HS-5 (cell line): ENCODE measurements at regions not wholly inside any gene's neighbourhood (a gene's known extent, or its start where the extent isn't known, plus 50 kb on each side); places are given as distances from the start of the nearest gene placed in this dataset.
"Not testable (repeated sequence)": the region's sequence is repeated elsewhere in the genome, so short reads cannot be mapped to it uniquely, and the experiment has no call there.

Source experiments
- DNase-seq: peaks from one replicate; pipeline ENCODE4 v3.0.0-alpha.2; 2012; ENCODE audit warnings: low read depth

DNA sequence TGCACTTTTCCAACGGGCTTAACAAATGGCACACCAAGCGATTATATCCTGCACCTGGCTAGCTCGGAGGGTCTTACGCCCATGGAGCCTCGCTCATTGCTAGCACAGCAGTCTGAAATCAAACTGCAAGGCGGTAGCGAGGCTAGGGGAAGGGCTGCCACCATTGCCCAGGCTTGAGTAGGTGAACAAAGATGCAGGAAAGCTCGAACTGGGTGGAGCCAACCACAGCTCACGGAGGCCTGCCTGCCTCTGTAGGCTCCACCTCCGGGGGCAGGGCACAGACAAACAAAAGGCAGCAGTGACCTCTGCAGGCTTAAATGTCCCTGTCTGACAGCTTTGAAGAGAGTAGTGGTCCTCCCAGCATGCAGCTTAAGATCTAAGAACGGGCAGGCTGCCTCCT, 365.4 kb downstream of the MMUT start:
- DNase-seq = not testable (repeated sequence)

DNA sequence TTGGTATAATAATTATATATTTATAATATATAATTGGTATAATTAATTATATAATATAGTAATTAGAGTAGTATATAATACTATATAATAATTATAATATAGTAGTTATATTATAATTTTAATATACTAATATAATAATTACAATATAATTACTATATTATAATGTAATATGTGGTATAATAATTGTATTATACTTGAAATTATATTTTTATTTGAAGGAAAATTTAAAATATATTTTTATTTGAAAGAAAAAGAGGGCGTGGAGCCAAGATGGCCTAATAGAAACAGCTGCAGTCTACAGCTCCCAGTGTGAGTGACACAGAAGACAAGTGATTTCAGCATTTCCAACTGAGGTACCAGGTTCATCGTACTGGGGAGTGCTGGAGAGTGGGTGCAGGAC, 365.9 kb downstream of the MMUT start:
- DNase-seq = no peak

DNA sequence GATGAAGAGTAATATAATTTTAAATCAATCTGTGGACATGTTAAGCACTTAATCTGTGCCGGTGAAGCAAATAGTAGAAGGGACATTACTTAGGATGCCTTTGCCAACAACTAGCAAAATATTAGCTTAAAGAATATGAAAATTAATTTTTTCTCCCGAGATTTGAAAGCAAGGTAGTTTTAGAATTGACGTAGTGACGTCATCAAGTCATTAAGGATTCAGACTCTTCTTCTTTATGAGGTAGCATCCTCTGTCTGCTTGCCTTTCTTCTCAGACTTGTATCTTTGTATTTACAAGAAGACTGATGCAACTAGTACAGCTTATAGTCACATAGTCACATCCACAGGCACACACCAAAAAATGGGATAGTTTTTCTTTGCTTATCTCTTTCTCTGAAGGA, 374.4 kb downstream of the MMUT start:
- DNase-seq = no peak

DNA sequence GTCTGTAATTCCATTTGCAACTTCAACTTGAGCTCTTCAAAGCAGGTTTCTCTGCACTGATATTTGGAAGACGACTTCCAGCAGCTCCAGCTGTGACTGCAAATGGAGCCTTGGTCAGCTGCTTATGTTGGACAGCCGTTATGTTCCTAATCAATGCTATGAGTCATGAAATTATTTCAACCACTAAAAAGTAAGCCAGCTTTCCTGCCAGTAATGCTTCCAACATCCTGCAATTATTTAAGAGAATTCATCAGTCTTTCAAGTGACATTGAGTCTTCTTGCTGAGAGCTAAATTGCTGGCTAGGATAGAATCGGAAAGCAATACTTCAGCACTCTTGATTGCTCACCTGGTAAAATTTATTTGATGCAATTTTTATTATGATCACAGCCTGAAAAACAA, 375.7 kb downstream of the MMUT start:
- DNase-seq = peak; percentile 1

DNA sequence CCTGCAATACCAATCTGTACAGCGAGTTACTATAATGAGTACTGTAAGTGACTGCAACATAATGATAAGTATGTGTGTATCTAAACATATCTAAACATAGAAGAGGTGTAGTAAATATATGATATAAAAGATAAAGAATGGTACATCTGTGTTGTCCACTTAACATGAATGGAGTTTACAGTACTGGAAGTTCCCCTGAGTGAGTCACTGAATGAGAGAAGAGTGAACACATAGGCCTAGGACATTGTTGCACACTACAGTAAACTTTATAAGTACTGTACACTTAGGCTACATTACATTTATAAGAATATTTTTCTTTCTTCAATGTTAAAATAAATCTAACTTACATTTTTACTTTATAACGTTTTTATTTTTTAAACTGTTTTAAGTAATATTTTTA, 380.4 kb downstream of the MMUT start:
- DNase-seq = no peak

DNA sequence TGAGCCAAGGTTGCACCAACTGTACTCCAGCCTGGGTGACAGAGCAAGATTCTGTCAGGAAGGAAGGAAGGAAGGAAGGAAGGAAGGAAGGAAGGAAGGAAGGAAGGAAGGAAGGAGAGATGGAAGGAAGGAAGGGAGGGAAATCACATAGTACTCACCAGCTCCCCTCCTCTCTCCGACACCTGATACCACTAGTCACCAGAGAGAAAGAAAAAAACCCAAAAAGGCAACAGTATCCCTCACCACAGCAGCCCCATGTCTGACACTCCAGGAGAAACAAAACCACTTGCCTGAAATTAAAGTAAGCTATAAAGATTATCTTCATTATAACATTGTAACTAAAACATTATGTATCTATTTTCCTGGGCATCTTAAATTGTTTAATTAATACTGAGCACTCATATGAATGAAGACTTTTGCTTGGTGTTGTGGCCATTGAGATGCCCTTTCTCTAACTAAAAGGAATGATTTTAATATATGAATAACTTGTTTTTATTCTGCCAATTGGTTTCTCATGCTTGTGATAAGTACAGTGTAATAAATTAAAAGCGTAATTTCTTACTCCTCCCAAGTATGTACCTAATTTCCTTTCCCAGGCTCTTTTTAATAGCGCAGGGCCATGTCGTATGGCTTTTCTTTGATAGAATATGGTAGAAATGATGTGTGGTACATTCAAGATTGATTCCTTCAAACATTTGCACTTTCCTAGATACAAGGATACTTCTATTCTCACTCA, 390.0 kb downstream of the MMUT start:
- no peak for DNase-seq

DNA sequence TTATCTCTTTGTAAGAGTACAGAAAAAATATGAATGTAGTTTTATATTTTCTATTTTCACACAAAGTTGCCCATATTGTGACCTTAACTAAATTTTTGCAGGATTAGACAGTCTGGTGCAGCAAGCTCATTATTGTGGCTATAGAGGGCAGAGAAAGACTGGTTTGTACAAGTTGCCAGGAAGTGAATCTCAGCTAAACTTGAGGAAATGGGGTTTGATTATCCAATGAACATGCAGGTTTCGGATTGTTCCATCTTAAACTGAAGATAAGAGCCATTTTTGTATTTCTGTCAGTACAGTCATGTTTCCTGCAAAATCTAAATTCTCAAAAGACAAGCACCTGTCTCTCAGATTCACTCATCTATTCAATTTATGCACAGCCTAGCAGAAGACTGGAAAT, 390.9 kb downstream of the MMUT start:
- DNase-seq = no peak

DNA sequence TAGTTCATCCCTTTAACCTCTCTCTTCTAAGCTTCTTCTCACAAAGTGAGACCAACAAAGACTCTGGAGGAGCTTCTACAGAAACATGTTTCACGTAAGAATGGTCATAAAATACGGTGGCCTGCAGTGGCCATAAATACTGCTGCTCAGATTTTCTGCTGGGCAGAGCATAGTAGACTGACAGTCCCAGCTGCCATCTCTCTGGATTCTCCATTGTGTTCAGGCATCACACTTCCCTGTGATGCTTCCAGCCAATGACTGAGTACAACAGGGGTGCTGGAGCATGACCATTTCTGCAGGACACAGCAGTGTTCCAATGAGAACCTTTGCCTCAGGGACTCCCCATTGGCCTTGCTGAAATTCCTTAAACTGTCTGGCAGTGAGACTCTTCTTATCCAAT, 392.6 kb downstream of the MMUT start:
- no peak for DNase-seq

DNA sequence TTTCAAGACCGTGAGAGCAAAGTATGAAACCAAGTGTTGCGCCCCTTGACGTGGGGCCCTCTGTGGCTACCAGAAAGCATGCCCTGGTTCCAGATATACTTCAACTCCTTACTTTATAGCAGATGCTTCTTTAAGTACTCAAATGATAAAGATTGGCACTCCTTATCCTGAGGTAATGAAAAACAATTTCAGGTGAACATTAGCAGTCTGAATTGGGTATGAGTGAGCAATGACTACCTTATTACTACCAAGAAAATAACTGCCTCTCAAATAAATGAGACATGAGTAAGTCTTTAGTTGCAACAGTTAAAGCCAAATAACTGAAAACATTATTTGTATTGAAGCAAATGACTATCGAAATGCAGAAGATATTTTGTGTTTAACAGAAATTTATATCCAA, 408.7 kb downstream of the MMUT start:
- no peak for DNase-seq

DNA sequence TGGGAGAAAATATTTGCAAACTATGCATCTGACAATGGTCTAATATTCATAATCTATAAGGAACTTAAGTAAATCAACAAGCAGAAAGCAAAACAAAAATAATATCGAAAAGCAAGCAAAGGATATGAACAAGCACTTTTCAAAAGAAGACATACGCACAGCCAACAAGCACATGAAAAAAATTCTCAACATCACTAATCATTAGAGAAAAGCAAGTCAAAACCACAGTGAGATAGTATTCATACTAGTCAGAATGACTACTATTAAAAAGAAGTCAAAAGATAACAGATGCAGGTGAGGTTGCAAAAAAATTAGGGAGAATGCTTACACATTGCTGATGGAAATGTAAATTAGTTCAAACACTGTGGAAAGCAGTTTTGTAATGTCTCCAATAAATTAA, 410.2 kb downstream of the MMUT start:
- DNase-seq = no peak

DNA sequence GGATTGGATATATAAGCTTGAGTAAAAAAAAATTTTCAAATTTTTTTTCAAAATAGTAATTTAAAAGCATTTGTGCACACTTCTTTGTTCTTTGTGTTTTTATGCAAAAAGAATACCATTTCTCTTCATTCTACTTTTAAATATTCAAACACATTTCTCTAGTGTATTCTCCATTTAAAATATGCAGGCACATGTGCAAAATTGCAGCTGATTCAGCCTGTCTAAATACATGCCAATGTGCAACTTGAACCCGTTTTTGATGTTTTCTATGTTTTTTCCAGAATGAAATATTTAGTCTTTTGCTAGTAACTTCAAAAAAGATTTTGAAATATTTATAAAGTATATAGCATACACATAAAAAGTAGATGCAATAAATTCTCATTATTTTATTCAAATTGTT, 411.8 kb downstream of the MMUT start:
- no peak for DNase-seq

DNA sequence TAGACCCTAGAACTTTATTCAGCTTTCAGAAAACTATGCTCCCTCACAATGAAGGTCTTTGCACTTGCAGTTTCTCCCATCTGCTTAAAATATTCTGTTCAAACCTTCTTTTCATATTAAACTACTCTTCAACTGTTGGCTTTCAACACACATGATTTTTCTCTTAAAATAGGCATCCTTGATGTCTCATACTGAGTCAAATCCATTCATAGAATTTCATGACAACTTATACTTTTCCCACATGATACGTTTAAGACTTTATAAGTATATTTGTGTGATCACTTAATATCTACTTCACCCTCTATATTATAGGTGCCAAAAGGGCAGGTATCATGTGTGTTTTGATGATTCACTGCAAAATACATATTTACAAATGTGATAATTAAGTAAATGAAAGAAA, 412.5 kb downstream of the MMUT start:
- DNase-seq = no peak

DNA sequence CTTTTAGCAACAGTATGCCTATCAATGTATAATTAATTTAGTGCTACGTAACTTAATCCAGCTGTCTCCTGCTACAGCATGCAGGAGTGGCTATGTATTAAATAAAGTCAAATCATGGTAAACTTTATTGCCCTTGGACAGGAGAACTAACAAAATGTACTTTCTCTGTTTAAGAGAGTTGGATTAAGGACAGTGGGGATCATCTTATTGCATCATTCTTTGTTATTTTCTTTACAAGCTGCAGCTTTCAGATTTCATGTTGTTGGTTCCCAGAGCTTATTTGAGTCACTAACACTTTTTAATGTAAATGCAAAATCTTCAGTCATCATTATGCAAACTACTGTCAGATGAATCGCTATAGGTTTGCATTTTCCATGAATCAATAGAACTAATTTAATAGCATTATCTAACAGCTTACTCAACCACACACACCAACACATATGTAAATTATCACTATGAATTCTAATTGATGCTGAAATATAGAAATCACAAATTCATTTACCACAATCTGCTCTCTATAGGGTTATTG, 424.7 kb downstream of the MMUT start:
- no peak for DNase-seq

DNA sequence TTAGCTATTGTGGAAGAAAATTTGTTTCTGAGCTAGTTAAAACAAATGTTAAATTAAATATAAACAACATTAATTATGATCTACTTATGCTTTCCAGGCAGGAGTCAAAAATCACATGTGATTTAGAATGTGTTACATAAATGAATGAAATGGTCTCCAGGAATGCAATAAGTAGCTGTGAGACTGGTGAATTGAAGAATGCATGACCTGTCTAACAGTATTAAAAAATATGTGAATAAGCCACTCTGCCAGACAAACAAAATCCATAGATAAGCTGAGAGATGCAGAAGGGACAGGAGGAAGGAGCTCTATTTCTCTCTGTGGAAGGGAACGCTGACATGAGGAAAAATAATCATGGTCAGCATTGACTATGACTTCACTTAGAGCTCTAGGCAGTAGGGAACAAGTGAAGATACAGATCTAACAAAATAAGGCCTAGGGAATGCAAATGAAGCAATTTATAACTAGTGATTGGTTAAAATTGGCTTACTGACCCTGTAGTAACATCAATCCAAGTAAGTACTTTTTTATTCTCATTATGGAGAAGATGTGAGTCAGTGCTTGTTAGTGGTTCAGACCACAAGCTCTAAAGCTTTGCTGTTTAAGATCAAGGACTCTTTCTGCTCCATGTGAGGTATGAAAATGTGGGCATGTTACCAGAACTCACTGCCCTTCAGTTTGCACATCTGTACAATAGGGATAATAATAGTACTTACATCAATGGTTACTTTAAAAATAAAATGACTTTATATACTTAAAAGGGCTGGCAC, 432.6 kb downstream of the MMUT start:
- DNase-seq = no peak

DNA sequence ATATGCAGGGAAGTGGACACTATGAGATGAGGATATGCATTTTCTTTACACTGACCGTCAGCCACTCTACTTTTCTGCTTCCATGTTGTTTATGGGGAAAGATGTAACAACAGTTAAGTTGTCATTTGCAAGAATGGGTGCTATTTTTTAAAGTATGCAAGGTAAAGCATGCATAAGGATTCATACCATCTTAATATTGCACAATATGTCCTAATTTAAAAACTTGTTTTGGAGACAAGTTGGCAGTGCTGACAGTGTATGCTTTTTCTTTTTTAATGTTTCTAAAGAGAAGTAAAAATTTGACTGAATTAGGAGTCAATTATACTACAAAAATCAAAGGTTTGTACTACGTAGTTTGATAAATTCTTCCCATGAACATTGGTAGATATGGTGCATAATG, 435.4 kb downstream of the MMUT start:
- no peak for DNase-seq

DNA sequence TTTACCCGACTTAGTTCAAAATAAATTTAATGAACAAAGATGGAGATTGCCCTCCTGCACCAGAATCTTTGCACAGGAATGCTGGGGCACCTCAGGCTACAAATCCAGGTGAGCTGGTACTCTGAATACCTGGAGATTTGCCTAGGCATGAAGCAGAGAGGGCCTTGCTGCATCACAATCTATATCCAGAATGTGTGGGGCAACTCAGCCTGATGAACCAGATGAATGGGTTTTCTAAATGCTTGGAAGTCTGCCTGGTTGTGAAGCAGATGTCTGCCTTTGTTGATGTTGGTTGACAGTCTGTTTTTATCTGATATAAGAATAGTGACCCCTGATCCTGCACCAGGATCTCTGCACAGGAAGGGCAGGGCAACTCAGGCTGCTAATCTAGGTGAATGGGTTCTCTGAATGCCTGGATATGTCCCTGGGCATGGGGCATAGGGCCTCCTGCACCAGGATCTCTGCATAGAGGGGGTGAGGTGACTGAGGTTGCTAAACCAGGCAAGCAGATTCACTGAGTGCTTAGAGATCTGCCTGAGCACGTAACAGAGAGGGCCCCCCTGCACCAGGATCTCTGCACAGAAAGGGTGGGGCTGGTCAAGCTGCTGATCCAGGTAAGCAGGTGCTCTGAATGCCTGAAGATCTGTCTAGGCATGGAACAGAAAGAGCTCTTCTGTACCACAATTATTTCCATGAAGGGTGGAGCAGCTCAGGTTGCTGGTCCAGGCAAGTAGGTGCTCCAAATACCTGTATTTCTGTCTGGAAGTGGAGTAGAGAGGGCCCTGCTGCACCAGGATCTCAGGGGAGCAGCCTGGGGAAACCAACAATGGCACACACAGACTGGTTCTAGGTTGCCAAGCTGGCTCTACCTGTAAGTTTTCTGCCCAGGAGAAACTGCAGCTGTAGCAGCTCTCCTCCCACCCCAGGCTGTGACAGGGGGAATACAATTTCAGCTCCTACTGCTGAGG, 437.5 kb downstream of the MMUT start:
- DNase-seq = no peak

DNA sequence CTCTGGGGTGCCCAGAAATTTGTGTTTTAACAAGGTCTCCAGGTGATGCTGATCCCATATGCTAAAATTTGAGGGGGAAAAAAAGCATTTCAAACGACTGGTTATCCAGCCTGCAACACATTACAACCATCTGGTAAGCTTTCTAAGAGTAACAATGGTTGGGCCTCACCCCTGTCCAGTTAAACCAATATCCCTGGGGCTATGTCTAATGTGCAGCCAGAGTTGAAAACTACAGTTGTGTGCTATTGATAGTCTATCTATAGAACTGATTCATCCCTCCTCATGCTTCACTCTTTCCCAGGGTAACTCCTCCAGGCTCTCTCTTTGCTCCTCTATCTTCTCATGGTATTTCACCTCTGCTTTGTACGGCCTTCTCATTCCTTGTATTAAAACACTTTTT, 458.3 kb downstream of the MMUT start:
- DNase-seq = no peak

DNA sequence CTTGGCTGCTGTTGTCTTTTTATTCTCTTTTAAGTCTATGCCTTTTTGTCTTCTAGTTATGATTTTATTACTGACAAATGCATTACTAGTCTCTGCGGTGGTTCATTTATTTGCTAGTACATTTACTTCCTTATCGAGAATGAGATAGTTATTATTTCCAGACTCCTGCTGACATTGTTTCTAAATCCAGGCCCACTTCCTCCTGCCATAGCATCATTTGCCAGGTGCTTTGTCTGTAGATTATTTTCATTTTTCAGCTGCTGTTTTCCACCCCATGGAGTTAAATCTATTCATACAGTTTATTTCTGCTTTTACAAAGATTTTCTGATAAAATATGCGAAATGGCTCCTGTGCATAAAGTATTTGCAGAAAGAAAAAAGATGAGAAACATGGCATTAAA, 459.7 kb downstream of the MMUT start:
- DNase-seq = no peak

DNA sequence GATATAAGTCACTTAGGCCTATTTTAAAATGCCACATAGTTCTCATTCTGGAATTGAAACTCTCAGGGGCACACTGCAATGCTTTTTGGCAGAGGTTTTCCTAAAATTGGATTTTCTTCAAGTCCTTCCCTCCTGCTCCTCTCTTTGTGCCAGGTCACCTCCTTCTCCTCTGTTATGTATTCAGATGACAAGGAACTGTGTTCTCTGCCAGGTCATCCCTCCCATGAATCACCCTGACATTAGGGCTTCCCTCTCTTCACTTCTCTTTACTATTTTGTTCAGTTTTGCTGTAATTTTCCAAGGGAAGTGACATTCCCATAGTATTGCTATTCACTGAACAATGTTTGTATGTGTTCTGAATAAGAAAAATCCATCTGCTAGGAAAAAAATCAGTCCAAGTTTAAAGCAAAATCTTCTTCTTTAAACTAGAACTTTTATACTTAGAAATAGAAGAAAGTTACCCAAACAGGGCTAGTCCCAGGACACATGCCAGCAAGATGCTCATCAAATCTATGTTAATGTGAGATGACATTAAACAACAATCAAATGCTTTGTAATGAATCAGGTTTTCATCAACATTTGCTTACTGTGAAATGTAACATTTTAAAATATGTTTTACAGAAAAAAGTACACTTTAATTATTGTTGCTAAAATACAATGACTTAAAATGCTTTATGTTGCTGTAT, 461.1 kb downstream of the MMUT start:
- DNase-seq = no peak

DNA sequence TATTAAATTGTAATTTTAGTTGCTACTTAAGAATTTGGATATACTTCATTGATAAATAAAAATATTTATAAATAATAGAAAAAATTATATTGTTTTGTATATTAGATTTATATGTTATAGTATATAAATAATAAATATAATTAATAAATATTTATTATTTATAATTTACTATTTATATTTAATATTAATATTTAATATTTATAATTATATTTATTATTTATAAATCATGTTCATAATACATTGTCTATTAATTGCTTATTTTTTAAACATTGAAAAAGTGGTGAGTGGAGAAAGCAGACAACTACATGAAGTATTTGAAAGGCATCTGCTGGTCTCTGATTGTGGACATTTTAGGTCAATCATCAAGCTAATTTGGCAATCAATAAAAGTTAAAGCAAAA, 464.5 kb downstream of the MMUT start:
- no peak for DNase-seq

DNA sequence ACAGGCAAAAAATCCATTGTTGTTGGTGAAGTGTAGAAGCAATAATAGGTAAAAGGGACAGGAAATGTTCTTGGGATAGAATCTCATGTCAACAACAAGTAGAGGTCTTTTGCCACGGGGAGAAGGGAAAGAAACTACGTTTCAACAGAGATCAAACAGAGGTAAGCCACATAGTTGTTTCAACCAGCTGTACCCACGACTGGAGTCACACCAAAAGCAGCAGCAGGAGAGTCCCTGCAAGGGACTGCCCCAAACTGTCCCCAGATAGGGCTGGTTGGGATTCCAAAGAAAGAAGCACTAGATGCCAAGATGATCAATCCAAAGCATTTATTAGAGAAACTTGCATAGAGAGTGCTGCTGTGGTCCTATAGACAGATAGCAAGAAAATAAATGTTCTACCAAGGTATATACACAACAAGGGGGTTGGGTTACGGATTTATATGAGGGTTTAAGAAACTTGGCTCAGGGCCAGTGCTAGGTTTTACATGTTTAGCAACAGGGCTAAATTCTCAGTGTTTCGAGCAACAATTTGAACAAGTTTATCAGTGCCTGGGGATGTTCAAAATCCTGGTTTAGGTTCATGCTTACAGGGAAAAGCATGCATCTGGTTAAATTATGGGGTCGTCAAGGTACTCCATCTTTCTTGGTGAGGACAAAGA, 466.5 kb downstream of the MMUT start:
- DNase-seq = no peak
